NCI-H82 (cell line): ENCODE measurements at regions not wholly inside any gene's neighbourhood (a gene's known extent, or its start where the extent isn't known, plus 50 kb on each side); places are given as distances from the start of the nearest gene placed in this dataset.
"Not testable (repeated sequence)": the region's sequence is repeated elsewhere in the genome, so short reads cannot be mapped to it uniquely, and the experiment has no call there.

Source experiments
- DNase-seq: peaks from one replicate; lab custom pipeline; 2025; lab: John Stamatoyannopoulos, UW

DNA sequence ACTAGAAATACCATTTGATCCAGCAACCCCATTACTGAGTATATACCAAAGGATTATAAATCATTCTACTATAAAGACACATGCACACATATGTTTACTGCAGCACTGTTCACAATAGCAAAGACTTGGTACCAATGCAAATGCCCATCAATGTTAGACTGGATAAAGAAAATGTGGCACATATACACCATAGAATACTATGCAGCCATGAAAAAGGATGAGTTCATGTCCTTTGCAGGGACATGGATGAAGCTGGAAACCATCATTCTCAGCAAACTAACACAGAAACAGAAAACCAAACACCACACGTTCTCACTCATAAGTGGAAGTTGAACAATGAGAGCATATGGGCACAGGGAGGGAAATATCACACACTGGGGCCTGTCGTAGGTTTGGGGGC lies 106.0 kb downstream of the SPATA18 start:
- DNase-seq, result not testable (repeated sequence)

DNA sequence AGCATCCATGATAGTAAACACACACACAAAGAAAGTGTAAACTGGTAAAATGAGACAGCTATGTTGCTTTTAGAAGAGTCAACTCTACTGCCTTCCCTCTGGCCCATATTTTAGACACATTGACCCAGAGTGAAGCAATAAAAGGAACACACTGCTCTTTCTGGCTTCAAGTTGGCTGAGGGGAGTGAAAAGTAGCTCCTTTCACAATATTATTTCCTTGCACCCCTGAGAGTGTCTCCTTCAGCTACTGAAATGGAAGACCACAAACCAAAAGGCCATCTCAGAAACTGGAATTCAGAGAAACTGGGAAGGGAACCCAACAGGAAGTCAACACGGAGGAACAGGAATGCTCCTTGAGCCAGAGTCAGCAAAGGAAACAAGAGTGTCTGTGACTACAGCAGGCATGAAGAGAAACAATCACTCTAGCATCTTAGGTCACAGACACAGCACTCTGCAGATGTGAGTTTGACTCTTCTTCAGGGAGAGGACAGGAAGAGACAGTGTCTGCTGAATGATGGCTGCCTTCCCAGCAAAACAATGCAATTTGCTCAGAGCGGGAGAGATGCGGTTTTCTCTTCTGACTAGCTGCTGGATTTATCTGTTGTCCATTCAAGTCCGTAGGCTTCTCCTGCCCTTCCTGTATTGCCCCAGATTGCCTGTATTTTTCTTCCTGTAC lies 106.7 kb downstream of the SPATA18 start:
- no peak for DNase-seq

- DNase-seq, result no peak
Measured at GRCh38 chr4:52160859-52161258, 109.8 kb downstream of the SPATA18 start.

GRCh38 chr4:52164116-52164515 lies 113.0 kb downstream of the SPATA18 start:
- no peak for DNase-seq

GRCh38 chr4:52172166-52172565 lies 121.1 kb downstream of the SPATA18 start:
- DNase-seq, result no peak

- DNase-seq, result no peak
Measured at GRCh38 chr4:52173470-52174045, 122.5 kb downstream of the SPATA18 start.

- no peak for DNase-seq
Measured at GRCh38 chr4:52187603-52188002, 136.5 kb downstream of the SPATA18 start.

- DNase-seq, result no peak
Measured at GRCh38 chr4:52192001-52192400, 140.9 kb downstream of the SPATA18 start.

DNA sequence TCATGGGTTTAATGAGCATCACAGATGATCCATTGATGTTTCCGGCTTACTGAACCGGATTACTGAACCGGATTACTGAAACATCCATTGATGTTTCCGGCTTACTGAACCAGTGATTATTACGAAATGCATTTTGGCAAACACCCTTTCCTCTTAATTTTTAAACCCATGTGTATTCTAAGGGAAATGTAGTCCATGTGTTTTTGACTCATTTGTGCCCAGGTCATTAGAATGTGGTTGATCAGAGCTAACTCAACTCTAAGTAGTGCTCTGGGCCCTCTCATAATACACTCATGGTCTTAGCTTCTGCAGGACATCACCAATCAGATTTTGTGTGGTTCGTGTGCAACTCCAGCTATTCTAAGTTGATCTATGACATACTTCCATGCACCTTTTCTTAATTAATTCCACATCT lies 141.6 kb downstream of the SPATA18 start:
- peak; percentile 28 for DNase-seq

- no peak for DNase-seq
Measured at GRCh38 chr4:52195869-52196268, 144.8 kb downstream of the SPATA18 start.

DNA sequence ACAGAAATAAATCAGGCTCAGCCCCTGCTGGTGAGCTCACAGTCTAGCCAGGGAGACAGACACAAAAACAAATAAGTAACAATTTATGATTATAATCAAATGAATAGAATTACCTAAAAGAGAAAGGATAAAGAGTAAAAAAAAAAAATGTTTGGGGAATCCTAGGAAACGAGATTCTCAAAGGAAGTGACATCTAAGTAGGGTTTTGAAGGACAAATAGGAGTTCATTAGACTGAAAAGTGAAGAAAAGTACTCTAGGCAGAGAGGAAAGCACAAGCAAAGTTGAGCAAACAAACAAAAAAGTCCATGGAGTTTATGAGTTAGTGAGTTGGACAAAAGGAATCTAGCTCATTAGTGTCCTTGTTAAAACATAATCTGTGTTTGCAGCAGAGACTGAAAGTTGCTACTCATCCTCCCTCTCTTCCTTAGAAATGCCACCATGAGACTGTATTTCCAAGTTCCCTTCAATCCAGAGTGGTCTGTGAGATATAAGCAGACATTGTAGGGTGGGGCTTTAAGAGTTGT lies 145.6 kb downstream of the SPATA18 start:
- DNase-seq, result no peak

- DNase-seq, result no peak
Measured at GRCh38 chr4:52197306-52197705, 146.2 kb downstream of the SPATA18 start.

GRCh38 chr4:52198294-52198693 lies 147.2 kb downstream of the SPATA18 start:
- no peak for DNase-seq

DNA sequence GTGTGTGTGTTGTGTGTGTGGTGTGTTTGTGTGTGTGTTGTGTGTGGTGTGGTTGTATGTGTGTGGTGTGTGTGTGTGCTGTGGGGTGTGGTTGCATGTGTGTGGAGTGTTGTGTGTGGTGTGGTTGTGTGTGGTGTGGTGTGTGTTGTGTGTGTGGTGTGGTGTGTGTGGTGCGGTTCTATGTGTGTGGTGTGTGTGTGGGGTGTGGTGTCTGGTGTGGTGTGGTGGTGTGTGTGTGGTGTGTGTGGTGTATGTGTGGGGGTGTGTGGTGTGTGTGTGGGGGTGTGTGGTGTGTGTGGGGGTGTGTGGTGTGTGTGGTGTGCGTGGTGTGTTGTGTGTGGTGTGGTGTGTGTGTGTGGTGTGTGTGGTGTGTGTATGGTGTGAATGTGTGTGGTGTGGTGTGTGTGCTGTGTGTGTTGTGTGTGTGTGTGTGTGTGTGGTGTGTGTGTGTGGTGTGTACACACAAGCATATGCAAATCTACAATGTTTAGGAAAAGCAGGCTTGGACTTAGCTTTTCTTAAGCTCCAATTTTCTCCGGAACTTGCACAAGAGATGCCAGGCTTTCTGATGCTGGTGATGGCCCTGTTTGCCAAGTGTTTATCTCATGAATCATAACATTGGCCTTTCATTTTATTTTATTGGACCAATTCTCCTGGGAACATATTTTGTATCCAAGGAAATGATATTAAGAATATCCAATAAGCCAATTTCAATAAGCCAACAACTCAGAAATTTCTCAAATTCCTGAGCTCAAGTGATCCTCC lies 148.7 kb downstream of the SPATA18 start:
- no peak for DNase-seq

- DNase-seq, result no peak
Measured at GRCh38 chr4:52200339-52200725, 149.2 kb downstream of the SPATA18 start.

DNA sequence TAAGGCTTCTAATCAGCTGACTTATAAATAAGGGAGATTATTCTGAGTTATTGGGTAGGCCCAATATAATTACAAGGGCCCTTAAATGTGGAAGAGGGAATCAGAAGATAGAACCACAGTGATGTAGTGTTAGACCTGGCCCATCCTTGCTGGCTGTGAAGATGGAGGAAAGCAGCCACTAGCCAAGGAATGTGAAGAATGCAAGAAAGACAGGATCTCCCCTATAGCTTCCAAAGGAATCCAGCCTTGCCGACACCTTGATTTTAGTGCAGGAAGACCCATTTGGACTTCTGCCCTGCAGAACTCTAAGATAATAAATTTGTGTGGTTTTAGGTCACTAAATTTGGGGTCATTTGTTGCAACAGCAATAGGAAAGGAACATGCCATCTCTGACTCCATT lies 150.6 kb downstream of the SPATA18 start:
- no peak for DNase-seq

DNA sequence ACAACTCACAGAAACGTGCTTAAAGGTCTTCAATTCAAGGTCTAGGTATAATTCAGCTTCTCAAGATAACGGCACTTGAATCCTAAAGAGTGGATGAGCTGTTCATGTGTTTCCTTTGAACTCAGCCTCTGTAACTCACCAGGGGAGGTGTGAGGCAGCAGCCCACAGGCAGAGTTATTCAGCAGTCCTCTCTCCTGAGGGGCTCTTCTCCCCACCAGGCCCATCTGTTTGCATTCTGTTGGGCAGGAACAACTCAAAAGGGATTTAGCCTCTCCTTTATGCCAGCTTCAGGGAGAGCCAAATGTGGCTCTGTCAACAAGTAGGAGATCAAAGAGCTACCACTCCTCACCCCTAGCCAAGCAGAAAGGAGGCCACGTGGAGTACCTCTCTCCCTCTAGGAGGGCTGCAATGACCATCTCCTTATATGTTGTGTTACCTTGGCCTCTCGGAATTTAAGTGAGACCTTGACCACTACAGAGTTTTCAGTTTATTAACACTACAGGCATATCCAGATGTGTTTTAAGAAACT lies 151.2 kb downstream of the SPATA18 start:
- no peak for DNase-seq

- DNase-seq, result no peak
Measured at GRCh38 chr4:52202931-52203330, 151.8 kb downstream of the SPATA18 start.

GRCh38 chr4:52203351-52203750 lies 152.2 kb downstream of the SPATA18 start:
- DNase-seq, result no peak

GRCh38 chr4:52204921-52205320 lies 153.8 kb downstream of the SPATA18 start:
- no peak for DNase-seq

DNA sequence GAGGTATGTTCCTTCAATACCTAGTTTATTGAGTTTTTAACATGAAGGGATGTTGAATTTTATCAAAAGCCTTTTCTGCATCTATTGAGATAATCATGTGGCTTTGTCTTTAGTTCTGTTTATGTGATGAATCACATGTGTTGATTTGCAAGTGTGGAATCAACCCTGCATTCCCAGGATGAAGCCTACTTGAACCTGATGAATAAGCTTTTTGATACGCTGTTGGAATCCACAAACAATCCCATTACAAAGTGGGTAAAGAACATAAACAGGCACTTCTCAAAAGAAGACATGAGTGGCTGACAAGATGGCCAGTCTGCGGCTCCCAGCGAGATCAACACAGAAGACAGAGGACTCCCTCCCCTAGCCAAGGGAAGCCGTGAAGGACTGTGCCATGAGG lies 156.0 kb downstream of the SPATA18 start:
- not testable (repeated sequence) for DNase-seq

GRCh38 chr4:52212702-52213101 lies 161.6 kb downstream of the SPATA18 start:
- DNase-seq, result no peak

DNA sequence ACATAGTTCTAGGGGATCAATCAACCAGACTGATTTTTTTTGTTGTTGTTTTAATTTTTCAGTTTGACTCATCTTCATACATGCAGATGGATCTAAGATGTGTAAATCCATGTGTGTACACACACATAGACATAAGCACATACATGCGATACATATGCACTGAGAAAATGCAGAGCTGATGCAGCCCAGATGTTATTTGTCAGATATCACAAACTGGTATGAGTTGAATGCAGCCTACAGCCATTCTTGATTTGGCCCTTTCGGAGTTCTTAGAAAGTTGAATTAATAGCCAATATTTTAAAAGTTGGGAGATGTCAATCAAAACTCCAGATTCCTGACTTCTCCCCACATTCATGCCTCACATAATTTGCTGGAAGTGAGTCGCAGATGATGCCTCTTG lies 180.4 kb downstream of the SPATA18 start:
- DNase-seq, result no peak
